ENCODE measurements at regions not wholly inside any gene's neighbourhood (a gene's known extent, or its start where the extent isn't known, plus 50 kb on each side); places are given as distances from the start of the nearest gene placed in this dataset.
"Not testable (repeated sequence)": the region's sequence is repeated elsewhere in the genome, so short reads cannot be mapped to it uniquely, and the experiment has no call there.

GRCh38 chr3:198113206-198114053 is 153.4 kb downstream of the LMLN start:
- H3K27ac ChIP-seq (ENCODE audit: low read depth in 1 of 2, low read length in 1 of 2), result no peak overlapping the region
- 3 to 7% methylated on average over 53 to 59 of the region's 59 CpGs for WGBS, 2 donors
- ATAC-seq (ENCODE audit: insufficient read depth, low FRiP score), result no peak
- no peak for TF ChIP-seq CTCF (IDR thresholded peaks at IDR 0.05; ENCODE audit: control extremely low read depth, extremely low read depth)
- peaks cover 0 to 73% (median 71%) of the 10 kb centered on the region in 3 donors for H3K27me3 ChIP-seq (ENCODE audit: control insufficient read depth in 3 of 3, insufficient read depth in 3 of 3, low read length in 2 of 3)
- H3K4me3 ChIP-seq, result no peak overlapping the region
- DNase-seq, result peak; percentile 18 to 22 (median 19)
- H3K9me3 ChIP-seq (ENCODE audit: control insufficient read depth in 4 of 4, insufficient read depth in 3 of 4, low read length in 3 of 4), result peaks cover 0 to 2% (median 0%) of the 10 kb centered on the region in 4 donors
- no peak overlapping the region for H3K9ac ChIP-seq (ENCODE audit: insufficient read depth in 1 of 2, low read length in 2 of 2)
- H3K4me1 ChIP-seq (ENCODE audit: control insufficient read depth in 5 of 5, insufficient read depth in 5 of 5, low read length in 5 of 5), result peaks cover 0 to 5% (median 0%) of the 10 kb centered on the region in 5 donors
- no peaks in the 10 kb centered on the region for H3K36me3 ChIP-seq (ENCODE audit: control insufficient read depth in 4 of 4, insufficient read depth in 4 of 4, low read length in 4 of 4)

- ATAC-seq (ENCODE audit: insufficient read depth, low FRiP score); H3K4me1 ChIP-seq (ENCODE audit: control insufficient read depth in 5 of 5, insufficient read depth in 5 of 5, low read length in 5 of 5); H3K36me3 ChIP-seq (ENCODE audit: control insufficient read depth in 4 of 4, insufficient read depth in 4 of 4, low read length in 4 of 4); H3K4me3 ChIP-seq; H3K9me3 ChIP-seq (ENCODE audit: control insufficient read depth in 4 of 4, insufficient read depth in 3 of 4, low read length in 3 of 4); H3K27ac ChIP-seq (ENCODE audit: low read depth in 1 of 2, low read length in 1 of 2); DNase-seq; H3K9ac ChIP-seq (ENCODE audit: insufficient read depth in 1 of 2, low read length in 2 of 2): not testable (repeated sequence)
- WGBS, 2 donors, result 72 to 81% methylated on average over 7 of the region's 7 CpGs
- peaks cover 0 to 63% (median 62%) of the 10 kb centered on the region in 3 donors for H3K27me3 ChIP-seq (ENCODE audit: control insufficient read depth in 3 of 3, insufficient read depth in 3 of 3, low read length in 2 of 3)
Observed at GRCh38 chr3:198114516-198114915, 154.5 kb downstream of the LMLN start.

GRCh38 chr3:198122184-198122583 is 162.2 kb downstream of the LMLN start:
- ATAC-seq (ENCODE audit: insufficient read depth, low FRiP score); DNase-seq: not testable (repeated sequence)
- WGBS, 2 donors, result 81 to 84% methylated on average over 8 of the region's 8 CpGs

GRCh38 chr3:198137038-198137835 is 177.2 kb downstream of the LMLN start:
- not testable (repeated sequence) for H3K27ac ChIP-seq (ENCODE audit: low read depth in 1 of 2, low read length in 1 of 2); H3K27me3 ChIP-seq (ENCODE audit: control insufficient read depth in 3 of 3, insufficient read depth in 3 of 3, low read length in 2 of 3); H3K9me3 ChIP-seq (ENCODE audit: control insufficient read depth in 4 of 4, insufficient read depth in 3 of 4, low read length in 3 of 4); H3K9ac ChIP-seq (ENCODE audit: insufficient read depth in 1 of 2, low read length in 2 of 2); ATAC-seq (ENCODE audit: insufficient read depth, low FRiP score); H3K36me3 ChIP-seq (ENCODE audit: control insufficient read depth in 4 of 4, insufficient read depth in 4 of 4, low read length in 4 of 4); H3K4me3 ChIP-seq; DNase-seq; H3K4me1 ChIP-seq (ENCODE audit: control insufficient read depth in 5 of 5, insufficient read depth in 5 of 5, low read length in 5 of 5)
- WGBS, 2 donors, result 74 to 79% methylated on average over 4 to 9 of the region's 12 CpGs

More at GRCh38 chr3:198122184-198122583, 162.2 kb downstream of the LMLN start:
- not testable (repeated sequence) for H3K36me3 ChIP-seq (ENCODE audit: control insufficient read depth in 4 of 4, insufficient read depth in 4 of 4, low read length in 4 of 4); H3K9me3 ChIP-seq (ENCODE audit: control insufficient read depth in 4 of 4, insufficient read depth in 3 of 4, low read length in 3 of 4); H3K27ac ChIP-seq (ENCODE audit: low read depth in 1 of 2, low read length in 1 of 2); H3K9ac ChIP-seq (ENCODE audit: insufficient read depth in 1 of 2, low read length in 2 of 2); H3K4me1 ChIP-seq (ENCODE audit: control insufficient read depth in 5 of 5, insufficient read depth in 5 of 5, low read length in 5 of 5); H3K4me3 ChIP-seq; H3K27me3 ChIP-seq (ENCODE audit: control insufficient read depth in 3 of 3, insufficient read depth in 3 of 3, low read length in 2 of 3)

- not testable (repeated sequence) for H3K4me1 ChIP-seq (ENCODE audit: control insufficient read depth in 5 of 5, insufficient read depth in 5 of 5, low read length in 5 of 5); H3K9ac ChIP-seq (ENCODE audit: insufficient read depth in 1 of 2, low read length in 2 of 2); DNase-seq; H3K9me3 ChIP-seq (ENCODE audit: control insufficient read depth in 4 of 4, insufficient read depth in 3 of 4, low read length in 3 of 4); H3K4me3 ChIP-seq; H3K36me3 ChIP-seq (ENCODE audit: control insufficient read depth in 4 of 4, insufficient read depth in 4 of 4, low read length in 4 of 4); ATAC-seq (ENCODE audit: insufficient read depth, low FRiP score); H3K27me3 ChIP-seq (ENCODE audit: control insufficient read depth in 3 of 3, insufficient read depth in 3 of 3, low read length in 2 of 3); H3K27ac ChIP-seq (ENCODE audit: low read depth in 1 of 2, low read length in 1 of 2)
- 86 to 93% methylated on average over 6 to 9 of the region's 10 CpGs for WGBS, 2 donors
Observed at GRCh38 chr3:198138205-198138604, 178.2 kb downstream of the LMLN start.

- 36 to 65% methylated on average over 4 of the region's 4 CpGs for WGBS, 2 donors
- H3K9ac ChIP-seq (ENCODE audit: insufficient read depth in 1 of 2, low read length in 2 of 2); H3K36me3 ChIP-seq (ENCODE audit: control insufficient read depth in 4 of 4, insufficient read depth in 4 of 4, low read length in 4 of 4); H3K9me3 ChIP-seq (ENCODE audit: control insufficient read depth in 4 of 4, insufficient read depth in 3 of 4, low read length in 3 of 4); H3K4me3 ChIP-seq; DNase-seq; H3K4me1 ChIP-seq (ENCODE audit: control insufficient read depth in 5 of 5, insufficient read depth in 5 of 5, low read length in 5 of 5); H3K27ac ChIP-seq (ENCODE audit: low read depth in 1 of 2, low read length in 1 of 2); ATAC-seq (ENCODE audit: insufficient read depth, low FRiP score); H3K27me3 ChIP-seq (ENCODE audit: control insufficient read depth in 3 of 3, insufficient read depth in 3 of 3, low read length in 2 of 3): not testable (repeated sequence)
Observed at GRCh38 chr3:198139037-198139436, 179.0 kb downstream of the LMLN start.

GRCh38 chr3:198139513-198140167 is 179.6 kb downstream of the LMLN start:
- not testable (repeated sequence) for H3K36me3 ChIP-seq (ENCODE audit: control insufficient read depth in 4 of 4, insufficient read depth in 4 of 4, low read length in 4 of 4); H3K4me1 ChIP-seq (ENCODE audit: control insufficient read depth in 5 of 5, insufficient read depth in 5 of 5, low read length in 5 of 5); H3K9ac ChIP-seq (ENCODE audit: insufficient read depth in 1 of 2, low read length in 2 of 2); DNase-seq; ATAC-seq (ENCODE audit: insufficient read depth, low FRiP score); H3K27me3 ChIP-seq (ENCODE audit: control insufficient read depth in 3 of 3, insufficient read depth in 3 of 3, low read length in 2 of 3); H3K9me3 ChIP-seq (ENCODE audit: control insufficient read depth in 4 of 4, insufficient read depth in 3 of 4, low read length in 3 of 4); H3K4me3 ChIP-seq; H3K27ac ChIP-seq (ENCODE audit: low read depth in 1 of 2, low read length in 1 of 2)
- WGBS, 2 donors, result 61 to 70% methylated on average over 7 to 8 of the region's 8 CpGs
